Neural cell (in vitro differentiated cells): ENCODE measurements at regions not wholly inside any gene's neighbourhood (a gene's known extent, or its start where the extent isn't known, plus 50 kb on each side); places are given as distances from the start of the nearest gene placed in this dataset.

Experiments
- H2AFZ ChIP-seq: fragments of 200-600, 300-800 bp; sonication (generic), shearing (Covaris generic); 2 replicates; pipeline ENCODE4 v1.6.0; 2014; ENCODE audit warnings: low read depth, mild to moderate bottlenecking, antibody characterized with exemption, low read length, moderate library complexity
- H3F3A ChIP-seq: fragments of 200-600 bp; shearing (Covaris generic); 2 replicates; pipeline ENCODE4 v1.6.1; 2016; ENCODE audit warnings: mild to moderate bottlenecking, moderate library complexity, mixed read lengths, antibody characterized with exemption, low read length; ENCODE audit not compliant: insufficient read depth, poor library complexity, severe bottlenecking
- H3K27ac ChIP-seq: fragments of 200-600, 300-800 bp; sonication (generic), shearing (Covaris generic); 2 replicates; pipeline ENCODE4 v1.5.1; 2014; ENCODE audit warnings: mild to moderate bottlenecking, low read length, moderate library complexity
- H3K27me3 ChIP-seq: fragments of 300-800, 200-600 bp; sonication (generic), shearing (Covaris generic); 2 replicates; pipeline ENCODE4 v1.6.0; 2014; ENCODE audit warnings: mild to moderate bottlenecking, low read depth, low read length, moderate library complexity; ENCODE audit not compliant: insufficient read depth
- H3K36me3 ChIP-seq: fragments of 300-800, 200-600 bp; sonication (generic), shearing (Covaris generic); 2 replicates; pipeline ENCODE4 v1.5.1; 2014; ENCODE audit warnings: mild to moderate bottlenecking, antibody characterized with exemption, low read length, moderate library complexity; ENCODE audit not compliant: insufficient read depth
- H3K4me2 ChIP-seq: fragments of 300-800, 200-600 bp; sonication (generic), shearing (Covaris generic); 2 replicates; pipeline ENCODE4 v1.6.0; 2014; ENCODE audit warnings: mild to moderate bottlenecking, low read length
- H3K4me3 ChIP-seq: fragments of 300-800, 200-600 bp; sonication (generic), shearing (Covaris generic); 2 replicates; pipeline ENCODE4 v1.5.1; 2014; ENCODE audit warnings: mild to moderate bottlenecking, low read length, moderate library complexity
- H3K79me2 ChIP-seq: fragments of 200-600 bp; shearing (Covaris generic); replicated peaks from 2 replicates; pipeline ENCODE4 v1.6.0; 2014; ENCODE audit warnings: mild to moderate bottlenecking, low read length, moderate library complexity; ENCODE audit not compliant: insufficient read depth
- H3K9ac ChIP-seq: fragments of 300-800, 200-600 bp; sonication (generic), shearing (Covaris generic); 2 replicates; pipeline ENCODE4 v1.6.1; 2016; ENCODE audit warnings: mild to moderate bottlenecking, low read length, mixed read lengths
- H3K9me2 ChIP-seq: fragments of 200-600 bp; shearing (Covaris generic); 2 replicates; pipeline ENCODE4 v1.6.1; 2016; ENCODE audit warnings: mild to moderate bottlenecking, low read length, mixed read lengths; ENCODE audit not compliant: insufficient read depth
- H3K9me3 ChIP-seq: fragments of 200-600, 300-800 bp; sonication (generic), shearing (Covaris generic); 2 replicates; pipeline ENCODE4 v1.6.1; 2016; ENCODE audit warnings: mild to moderate bottlenecking, mixed run types, low read length, moderate library complexity, mixed read lengths
- H4K20me1 ChIP-seq: fragments of 200-600 bp; shearing (Covaris generic); 2 replicates; pipeline ENCODE4 v1.6.1; 2016; ENCODE audit warnings: mild to moderate bottlenecking, mixed run types; ENCODE audit not compliant: insufficient read depth
- CTCF ChIP-seq: fragments of 450-650 bp; IDR thresholded peaks from 2 replicates; pipeline ENCODE4 v1.5.1; 2014; ENCODE audit warnings: antibody characterized with exemption, mild to moderate bottlenecking, moderate library complexity; ENCODE audit not compliant: poor library complexity, severe bottlenecking
- EP300 ChIP-seq: fragments of 450-650 bp; conservative IDR thresholded peaks from 2 replicates; pipeline ENCODE4 v1.6.1; 2014; ENCODE audit warnings: antibody characterized with exemption, mild to moderate bottlenecking, moderate library complexity; ENCODE audit not compliant: poor library complexity, severe bottlenecking
- EZH2 ChIP-seq: fragments of 200-600, 300-800 bp; shearing (Covaris generic), sonication (generic); IDR thresholded peaks from 2 replicates; pipeline ENCODE4 v1.6.1; 2014; ENCODE audit warnings: antibody characterized with exemption, low read length, borderline replicate concordance, mild to moderate bottlenecking; ENCODE audit not compliant: insufficient read depth, poor library complexity, severe bottlenecking
- MXI1 ChIP-seq: fragments of 450-650 bp; conservative IDR thresholded peaks from 2 replicates; pipeline ENCODE4 v1.6.1; 2014; ENCODE audit warnings: antibody characterized with exemption, mild to moderate bottlenecking; ENCODE audit not compliant: poor library complexity, severe bottlenecking
- POLR2AphosphoS5 ChIP-seq: IDR thresholded peaks from 2 replicates; pipeline ENCODE4 v1.6.1; 2012
- RAD21 ChIP-seq: fragments of 450-650 bp; conservative IDR thresholded peaks from 2 replicates; pipeline ENCODE4 v1.6.1; 2014; ENCODE audit warnings: antibody characterized with exemption, mild to moderate bottlenecking, moderate library complexity
- REST ChIP-seq: IDR thresholded peaks from 2 replicates; pipeline ENCODE4 v1.6.1; 2012; ENCODE audit warnings: borderline replicate concordance
- SMC3 ChIP-seq: fragments of 450-650 bp; conservative IDR thresholded peaks from 2 replicates; pipeline ENCODE4 v1.6.1; 2014; ENCODE audit warnings: antibody characterized with exemption, mild to moderate bottlenecking, moderate library complexity; ENCODE audit not compliant: poor library complexity
- TAF1 ChIP-seq: IDR thresholded peaks from 2 replicates; pipeline ENCODE4 v1.6.1; 2012; ENCODE audit warnings: low read depth

GRCh38 chr3:40846451-40846850 is 321.7 kb downstream of the ZNF621 start:
- no peak overlapping the region for H3K4me2 ChIP-seq

GRCh38 chr3:40847551-40847992 is 322.8 kb downstream of the ZNF621 start:
- Histone ChIP-seq H3K36me3 (no peaks in the 10 kb centered on the region), H3K9me2 (no peaks in the 10 kb centered on the region), H3K9ac (no peak overlapping the region), H3K27ac (no peak overlapping the region), H3K4me2 (no peak overlapping the region), H3F3A (no peaks in the 10 kb centered on the region), H3K4me3 (no peak overlapping the region), H3K79me2 (no peaks in the 10 kb centered on the region), H3K9me3 (no peaks in the 10 kb centered on the region), H4K20me1 (no peaks in the 10 kb centered on the region), H2AFZ (no peak overlapping the region), H3K27me3 (no peaks in the 10 kb centered on the region)
- TF ChIP-seq SMC3 (no peak), POLR2AphosphoS5 (no peak), REST (no peak), EP300 (no peak), MXI1 (no peak), EZH2 (no peak)

More at GRCh38 chr3:40846451-40846850, 321.7 kb downstream of the ZNF621 start:
- Histone ChIP-seq H3K4me3 (no peak overlapping the region), H3K9me2 (no peaks in the 10 kb centered on the region), H3K9me3 (no peaks in the 10 kb centered on the region), H3K79me2 (no peaks in the 10 kb centered on the region), H3F3A (no peaks in the 10 kb centered on the region), H2AFZ (no peak overlapping the region), H3K36me3 (no peaks in the 10 kb centered on the region), H4K20me1 (no peaks in the 10 kb centered on the region), H3K27ac (no peak overlapping the region), H3K27me3 (no peaks in the 10 kb centered on the region), H3K9ac (no peak overlapping the region)
- TF ChIP-seq RAD21, result no peak
- no peak for TF ChIP-seq CTCF
- TF ChIP-seq SMC3, result no peak
- no peak for TF ChIP-seq EP300
- no peak for TF ChIP-seq REST
- TF ChIP-seq MXI1, result no peak
- TF ChIP-seq EZH2, result no peak
- TF ChIP-seq TAF1, result no peak
- no peak for TF ChIP-seq POLR2AphosphoS5
